Ishikawa (cell line): ENCODE measurements at regions not wholly inside any gene's neighbourhood (a gene's known extent, or its start where the extent isn't known, plus 50 kb on each side); places are given as distances from the start of the nearest gene placed in this dataset.

Experiments
- CEBPB ChIP-seq: IDR thresholded peaks from 2 replicates; pipeline ENCODE4 v1.6.1; 2012
- CREB1 ChIP-seq: IDR thresholded peaks from 2 replicates; pipeline ENCODE4 v1.6.1; 2012; ENCODE audit warnings: low read depth
- EGR1 ChIP-seq: IDR thresholded peaks from 2 replicates; pipeline ENCODE4 v1.6.1; 2012
- EP300 ChIP-seq: IDR thresholded peaks from 2 replicates; pipeline ENCODE4 v1.6.1; 2012; ENCODE audit warnings: borderline replicate concordance
- FOXM1 ChIP-seq: IDR thresholded peaks from 2 replicates; pipeline ENCODE4 v1.6.1; 2012; ENCODE audit warnings: low read depth, borderline replicate concordance
- MAX ChIP-seq: IDR thresholded peaks from 2 replicates; pipeline ENCODE4 v1.6.1; 2012
- NFIC ChIP-seq: IDR thresholded peaks from 2 replicates; pipeline ENCODE4 v1.6.1; 2012
- RAD21 ChIP-seq: IDR thresholded peaks from 2 replicates; pipeline ENCODE4 v1.6.1; 2012; ENCODE audit warnings: low read depth
- REST ChIP-seq: IDR thresholded peaks from 2 replicates; pipeline ENCODE4 v1.6.1; 2012; ENCODE audit warnings: low read depth, mild to moderate bottlenecking
- TAF1 ChIP-seq: IDR thresholded peaks from 2 replicates; pipeline ENCODE4 v1.6.1; 2012; ENCODE audit warnings: low read depth, mild to moderate bottlenecking
- TCF12 ChIP-seq: IDR thresholded peaks from 2 replicates; pipeline ENCODE4 v1.6.1; 2012; ENCODE audit warnings: low read depth
- TEAD4 ChIP-seq: IDR thresholded peaks from 2 replicates; pipeline ENCODE4 v1.6.1; 2012
- USF1 ChIP-seq: IDR thresholded peaks from 2 replicates; pipeline ENCODE4 v1.6.1; 2012
- YY1 ChIP-seq: IDR thresholded peaks from 2 replicates; pipeline ENCODE4 v1.6.1; 2012; ENCODE audit warnings: low read depth
- ZBTB7A ChIP-seq: IDR thresholded peaks from 2 replicates; pipeline ENCODE4 v1.6.1; 2012; ENCODE audit warnings: low read depth

GRCh38 chr4:127311924-127312323, 320.8 kb upstream of the INTU start:
- no peak for TF ChIP-seq USF1
- no peak for TF ChIP-seq TEAD4
- TF ChIP-seq REST, result no peak
- no peak for TF ChIP-seq YY1
- TF ChIP-seq MAX, result no peak
- no peak for TF ChIP-seq RAD21

- TF ChIP-seq USF1 (no peak), ZBTB7A (no peak), CEBPB (no peak), CREB1 (no peak), EGR1 (no peak), FOXM1 (no peak)
Observed at GRCh38 chr4:127313767-127314166, 319.0 kb upstream of the INTU start.

GRCh38 chr4:127327491-127327890, 305.3 kb upstream of the INTU start:
- TF ChIP-seq EGR1, result no peak
- no peak for TF ChIP-seq TEAD4
- no peak for TF ChIP-seq REST
- TF ChIP-seq RAD21, result no peak
- TF ChIP-seq ZBTB7A, result no peak

- TF ChIP-seq USF1 (no peak), MAX (no peak), TEAD4 (no peak), NFIC (no peak), YY1 (no peak), CEBPB (no peak), ZBTB7A (no peak), TCF12 (no peak), EGR1 (no peak), EP300 (no peak), RAD21 (no peak)
Observed at GRCh38 chr4:127335073-127335620, 297.6 kb upstream of the INTU start.

- no peak for TF ChIP-seq TCF12
- TF ChIP-seq FOXM1, result no peak
- TF ChIP-seq TAF1, result no peak
- TF ChIP-seq MAX, result no peak
- TF ChIP-seq CREB1, result no peak
- TF ChIP-seq ZBTB7A, result no peak
- TF ChIP-seq REST, result no peak
Observed at GRCh38 chr4:127335732-127336131, 297.0 kb upstream of the INTU start.
